ENCODE measurements at regions not wholly inside any gene's neighbourhood (a gene's known extent, or its start where the extent isn't known, plus 50 kb on each side); places are given as distances from the start of the nearest gene placed in this dataset.
"Not testable (repeated sequence)": the region's sequence is repeated elsewhere in the genome, so short reads cannot be mapped to it uniquely, and the experiment has no call there.

DNA sequence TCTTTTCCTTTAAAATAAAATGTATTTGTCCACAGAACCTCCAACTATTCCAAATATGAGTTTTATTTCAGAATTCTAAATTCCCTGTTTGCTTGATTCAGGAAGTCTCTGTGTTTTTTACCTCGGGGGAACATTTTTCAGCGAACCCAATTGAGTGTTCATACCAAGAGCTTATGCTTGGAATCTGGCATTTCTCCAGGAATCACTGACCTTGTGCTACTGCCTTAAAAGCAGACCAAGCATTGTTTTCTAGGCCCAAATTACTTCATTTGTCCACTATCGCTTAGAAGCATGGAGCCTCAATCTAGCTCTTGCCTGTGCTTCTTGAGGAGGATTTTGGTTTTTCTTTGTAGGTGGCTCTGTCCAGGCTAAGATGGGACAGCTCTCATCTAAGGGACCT is 59.4 kb downstream of the EBLN1 start:
- H3K4me1 ChIP-seq (ENCODE audit: insufficient read depth): no peaks in the 10 kb centered on the region
- in situ Hi-C loops (cut with MboI): no loop called here
- no peaks in the 10 kb centered on the region for H3K9me3 ChIP-seq (ENCODE audit: low read depth)
- no peak overlapping the region for H2AFZ ChIP-seq
- H3K36me3 ChIP-seq (ENCODE audit: low read depth): no peaks in the 10 kb centered on the region
- H3K27me3 ChIP-seq (replicated peaks; ENCODE audit: insufficient read depth): no peaks in the 10 kb centered on the region
- no peaks in the 10 kb centered on the region for H3K9me2 ChIP-seq (ENCODE audit: insufficient read depth)
- no peak for DNase-seq
- WGBS, 2 experiments (ENCODE audit: low coverage in 1 of 2, low lambda C conversion rate in 2 of 2, missing lambda C conversion rate in 2 of 2): 67 to 73% methylated on average over 3 of the region's 3 CpGs
- H3K79me2 ChIP-seq (ENCODE audit: insufficient read depth): no peaks in the 10 kb centered on the region
- H3K4me2 ChIP-seq (ENCODE audit: unreplicated experiment): no peak overlapping the region
- H3K4me3 ChIP-seq: no peak overlapping the region
- H3K9ac ChIP-seq: no peak overlapping the region
- no peak for TF ChIP-seq EZH2phosphoT487 (IDR thresholded peaks at IDR 0.05; ENCODE audit: insufficient read depth, low read depth)
- TF ChIP-seq EZH2 (IDR thresholded peaks at IDR 0.05; ENCODE audit: insufficient read depth, poor library complexity, severe bottlenecking): no peak
- no peaks in the 10 kb centered on the region for H4K20me1 ChIP-seq (ENCODE audit: insufficient read depth)
- no peaks in the 10 kb centered on the region for H3F3A ChIP-seq (ENCODE audit: insufficient read depth)
- H3K27ac ChIP-seq: no peak overlapping the region

DNA sequence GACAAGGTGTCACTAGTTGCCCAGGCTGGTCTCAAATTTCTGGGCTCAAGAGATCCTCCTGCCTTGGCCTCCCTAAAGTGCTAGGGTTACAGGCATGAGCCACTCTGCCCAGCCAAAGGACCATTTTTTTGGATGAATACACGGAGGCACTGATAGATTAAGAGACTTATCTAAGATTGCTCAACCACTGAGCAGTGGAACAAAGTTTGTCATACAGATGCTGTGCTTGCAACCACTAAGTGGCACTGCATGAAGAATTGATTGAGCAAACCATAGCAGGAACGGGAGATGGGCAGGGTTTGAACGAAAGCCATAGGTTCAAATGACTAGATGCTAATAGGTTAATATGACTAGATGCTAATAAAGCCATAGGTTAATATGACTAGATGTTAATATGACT is 61.1 kb downstream of the EBLN1 start:
- DNase-seq: no peak
- 17 to 19% methylated on average over 3 of the region's 3 CpGs for WGBS, 2 experiments (ENCODE audit: low coverage in 1 of 2, low lambda C conversion rate in 2 of 2, missing lambda C conversion rate in 2 of 2)
- in situ Hi-C loops (cut with MboI): no loop called here

DNA sequence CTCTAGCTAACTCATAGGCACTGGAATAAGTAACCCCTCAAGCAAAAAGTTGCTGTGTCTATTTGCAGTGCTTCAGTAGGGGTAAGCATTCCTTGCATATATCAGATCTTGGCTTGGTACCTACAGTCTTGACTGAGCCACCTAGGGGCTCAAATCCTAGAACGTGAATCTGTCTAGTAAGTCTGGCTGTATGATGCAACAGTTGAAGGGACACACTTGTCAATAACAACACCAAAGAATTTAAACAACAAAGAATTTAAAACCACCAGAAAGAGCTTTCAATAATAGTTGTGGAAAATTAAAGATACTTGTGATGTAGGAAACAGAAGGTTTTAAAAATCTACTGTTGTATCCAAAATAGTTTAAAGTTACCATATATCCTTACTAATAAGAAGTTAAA is 65.4 kb downstream of the EBLN1 start:
- Histone ChIP-seq H3K9me2 (ENCODE audit: insufficient read depth) (no peaks in the 10 kb centered on the region), H3K4me2 (ENCODE audit: unreplicated experiment) (no peak overlapping the region), H3K4me3 (no peak overlapping the region), H4K20me1 (ENCODE audit: insufficient read depth) (no peaks in the 10 kb centered on the region), H3F3A (ENCODE audit: insufficient read depth) (no peaks in the 10 kb centered on the region), H3K9ac (no peak overlapping the region), H2AFZ (no peak overlapping the region), H3K27me3 (replicated peaks; ENCODE audit: insufficient read depth) (no peaks in the 10 kb centered on the region), H3K79me2 (ENCODE audit: insufficient read depth) (no peaks in the 10 kb centered on the region), H3K9me3 (ENCODE audit: low read depth) (no peaks in the 10 kb centered on the region), H3K27ac (no peak overlapping the region), H3K36me3 (ENCODE audit: low read depth) (no peaks in the 10 kb centered on the region), H3K4me1 (ENCODE audit: insufficient read depth) (no peaks in the 10 kb centered on the region)
- DNase-seq: no peak
- TF ChIP-seq EZH2phosphoT487 (IDR thresholded peaks at IDR 0.05; ENCODE audit: insufficient read depth, low read depth) (no peak), EZH2 (IDR thresholded peaks at IDR 0.05; ENCODE audit: insufficient read depth, poor library complexity, severe bottlenecking) (no peak)
- in situ Hi-C loops (cut with MboI): no loop called here
- 17 to 47% methylated on average over 1 of the region's 1 CpG for WGBS, 2 experiments (ENCODE audit: low coverage in 1 of 2, low lambda C conversion rate in 2 of 2, missing lambda C conversion rate in 2 of 2)

More for the DNA sequence above, 61.1 kb downstream of the EBLN1 start:
- Histone ChIP-seq H3K9me2 (ENCODE audit: insufficient read depth) (no peaks in the 10 kb centered on the region), H3K27ac (no peak overlapping the region), H3F3A (ENCODE audit: insufficient read depth) (no peaks in the 10 kb centered on the region), H3K9me3 (ENCODE audit: low read depth) (no peaks in the 10 kb centered on the region), H3K4me2 (ENCODE audit: unreplicated experiment) (no peak overlapping the region), H3K4me3 (no peak overlapping the region), H3K79me2 (ENCODE audit: insufficient read depth) (no peaks in the 10 kb centered on the region), H3K9ac (no peak overlapping the region), H3K36me3 (ENCODE audit: low read depth) (no peaks in the 10 kb centered on the region), H3K4me1 (ENCODE audit: insufficient read depth) (no peaks in the 10 kb centered on the region), H4K20me1 (ENCODE audit: insufficient read depth) (no peaks in the 10 kb centered on the region), H3K27me3 (replicated peaks; ENCODE audit: insufficient read depth) (no peaks in the 10 kb centered on the region), H2AFZ (no peak overlapping the region)
- TF ChIP-seq EZH2phosphoT487 (IDR thresholded peaks at IDR 0.05; ENCODE audit: insufficient read depth, low read depth) (no peak), EZH2 (IDR thresholded peaks at IDR 0.05; ENCODE audit: insufficient read depth, poor library complexity, severe bottlenecking) (no peak)

DNA sequence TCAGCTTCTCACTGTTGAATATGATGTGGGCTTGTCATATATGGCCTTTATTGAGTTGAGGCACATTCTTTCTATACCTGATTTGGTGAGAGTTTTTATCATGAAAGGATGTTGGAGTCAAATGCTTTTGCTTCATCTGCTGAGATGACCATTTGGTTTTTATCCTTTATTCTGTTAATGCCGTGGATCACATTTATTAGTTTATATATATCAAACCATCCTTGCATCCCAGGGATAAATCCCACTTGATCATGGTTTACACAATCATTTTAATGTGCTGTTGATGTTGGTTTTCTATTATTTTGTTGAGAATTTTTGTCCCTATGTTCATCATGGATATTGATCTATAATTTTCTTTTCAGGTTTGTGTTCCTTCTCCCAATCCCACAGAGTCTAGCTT is 67.0 kb downstream of the EBLN1 start:
- Histone ChIP-seq H2AFZ (no peak overlapping the region), H3K36me3 (ENCODE audit: low read depth) (no peaks in the 10 kb centered on the region), H3K27ac (no peak overlapping the region), H3K4me1 (ENCODE audit: insufficient read depth) (no peaks in the 10 kb centered on the region), H3K9ac (no peak overlapping the region), H3F3A (ENCODE audit: insufficient read depth) (no peaks in the 10 kb centered on the region), H3K4me2 (ENCODE audit: unreplicated experiment) (no peak overlapping the region), H3K9me3 (ENCODE audit: low read depth) (no peaks in the 10 kb centered on the region), H3K27me3 (replicated peaks; ENCODE audit: insufficient read depth) (no peaks in the 10 kb centered on the region), H3K4me3 (no peak overlapping the region), H3K79me2 (ENCODE audit: insufficient read depth) (no peaks in the 10 kb centered on the region), H3K9me2 (ENCODE audit: insufficient read depth) (no peaks in the 10 kb centered on the region), H4K20me1 (ENCODE audit: insufficient read depth) (no peaks in the 10 kb centered on the region)
- no peak for DNase-seq
- TF ChIP-seq EZH2 (IDR thresholded peaks at IDR 0.05; ENCODE audit: insufficient read depth, poor library complexity, severe bottlenecking): no peak
- no peak for TF ChIP-seq EZH2phosphoT487 (IDR thresholded peaks at IDR 0.05; ENCODE audit: insufficient read depth, low read depth)
- in situ Hi-C loops (cut with MboI): no loop called here
- 23% methylated on average over 1 of the region's 1 CpG for WGBS, 2 experiments (ENCODE audit: low coverage in 1 of 2, low lambda C conversion rate in 2 of 2, missing lambda C conversion rate in 2 of 2)

DNA sequence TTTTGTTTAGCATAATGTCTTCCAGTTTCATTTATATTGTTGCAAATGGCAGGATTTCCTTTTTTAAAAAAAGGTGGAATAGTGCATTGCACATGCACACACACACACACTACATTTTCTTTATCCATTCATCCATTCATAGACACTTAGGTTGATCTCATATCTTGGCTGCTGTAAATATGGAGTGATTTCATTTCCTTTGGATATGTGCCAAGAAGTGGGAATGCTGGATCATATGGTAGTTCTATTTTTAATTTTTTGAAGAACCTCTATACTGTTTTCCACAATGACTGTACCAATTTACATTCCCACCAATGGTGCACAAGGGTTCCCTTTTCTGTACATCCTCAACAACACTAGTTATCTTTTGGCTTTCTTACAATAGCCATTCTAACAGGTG is 68.9 kb downstream of the EBLN1 start:
- DNase-seq: peak; percentile 10
- H3K9me3 ChIP-seq (ENCODE audit: low read depth): no peaks in the 10 kb centered on the region
- in situ Hi-C loops (cut with MboI): no loop called here

DNA sequence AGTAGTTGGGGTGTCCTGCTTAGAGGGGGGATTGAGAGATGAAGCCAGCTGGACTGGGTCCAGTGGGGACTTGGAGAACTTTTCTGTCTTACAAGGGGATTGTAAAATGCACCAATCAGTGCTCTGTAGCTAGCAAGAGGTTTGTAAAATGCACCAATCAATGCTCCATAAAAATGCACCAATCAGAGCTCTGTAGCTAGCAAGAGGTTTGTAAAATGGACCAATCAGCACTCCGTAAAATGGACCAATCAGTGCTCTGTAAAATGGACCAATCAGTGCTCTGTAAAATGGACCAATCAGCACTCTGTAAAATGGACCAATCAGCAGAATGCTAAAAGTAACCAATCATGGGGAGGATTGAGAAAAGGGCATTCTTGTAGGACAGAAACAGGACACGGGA is 71.9 kb downstream of the EBLN1 start:
- in situ Hi-C loops (cut with MboI); H3K4me2 ChIP-seq (ENCODE audit: unreplicated experiment); H3K27ac ChIP-seq; DNase-seq; H3K4me3 ChIP-seq; H3F3A ChIP-seq (ENCODE audit: insufficient read depth); H3K4me1 ChIP-seq (ENCODE audit: insufficient read depth); H4K20me1 ChIP-seq (ENCODE audit: insufficient read depth); H3K79me2 ChIP-seq (ENCODE audit: insufficient read depth); H3K9ac ChIP-seq; H3K9me2 ChIP-seq (ENCODE audit: insufficient read depth); H3K36me3 ChIP-seq (ENCODE audit: low read depth); H3K27me3 ChIP-seq (replicated peaks; ENCODE audit: insufficient read depth); H3K9me3 ChIP-seq (ENCODE audit: low read depth); H2AFZ ChIP-seq: not testable (repeated sequence)
- 43 to 47% methylated on average over 2 of the region's 2 CpGs for WGBS, 2 experiments (ENCODE audit: low coverage in 1 of 2, low lambda C conversion rate in 2 of 2, missing lambda C conversion rate in 2 of 2)

More for the DNA sequence above, 68.9 kb downstream of the EBLN1 start:
- H3K36me3 ChIP-seq (ENCODE audit: low read depth): no peaks in the 10 kb centered on the region
- H3K4me2 ChIP-seq (ENCODE audit: unreplicated experiment): no peak overlapping the region
- H3K4me3 ChIP-seq: no peak overlapping the region
- H3K27ac ChIP-seq: no peak overlapping the region
- no peak overlapping the region for H3K9ac ChIP-seq
- no peaks in the 10 kb centered on the region for H4K20me1 ChIP-seq (ENCODE audit: insufficient read depth)
- no peaks in the 10 kb centered on the region for H3K79me2 ChIP-seq (ENCODE audit: insufficient read depth)
- H3K9me2 ChIP-seq (ENCODE audit: insufficient read depth): no peaks in the 10 kb centered on the region
- H3K27me3 ChIP-seq (replicated peaks; ENCODE audit: insufficient read depth): no peaks in the 10 kb centered on the region
- H3F3A ChIP-seq (ENCODE audit: insufficient read depth): no peaks in the 10 kb centered on the region
- TF ChIP-seq EZH2 (IDR thresholded peaks at IDR 0.05; ENCODE audit: insufficient read depth, poor library complexity, severe bottlenecking): no peak
- TF ChIP-seq EZH2phosphoT487 (IDR thresholded peaks at IDR 0.05; ENCODE audit: insufficient read depth, low read depth): no peak
- H2AFZ ChIP-seq: no peak overlapping the region
- no peaks in the 10 kb centered on the region for H3K4me1 ChIP-seq (ENCODE audit: insufficient read depth)

All from GM23248 (cell line).